Heart right ventricle (tissue), 16 donors: ENCODE measurements at regions not wholly inside any gene's neighbourhood (a gene's known extent, or its start where the extent isn't known, plus 50 kb on each side); places are given as distances from the start of the nearest gene placed in this dataset.

Experiments
- ATAC-seq, 8 donors: fragments of 200-7000 bp; cut with Tn5 transposase; one replicate each; pipeline ENCODE4 v1.9.1; 2020; ENCODE audit warnings: mild to moderate bottlenecking in 8 of 8, moderate library complexity in 8 of 8, moderate number of reproducible peaks in 1 of 8
- DNase-seq, 2 donors: peaks; one replicate each; pipeline ENCODE4 v3.0.0-alpha.2; 2020
- H3K27ac ChIP-seq, 10 donors: fragments of 200-600 bp; sonication (generic) in 2 of 10; one replicate each; pipeline versions ENCODE4 v1.5.0 to v1.8.0; 2020 to 2022; ENCODE audit warnings: mild to moderate bottlenecking in 3 of 10
- H3K27me3 ChIP-seq, 7 donors: fragments of 200-600 bp; one replicate each; pipeline ENCODE4 v1.8.0; 2021 to 2022; ENCODE audit warnings: mild to moderate bottlenecking in 2 of 7
- H3K36me3 ChIP-seq, 9 donors: fragments of 200-600 bp; sonication (generic) in 1 of 9; one replicate each; pipeline versions ENCODE4 v1.5.0 to v1.8.0; 2020 to 2022; ENCODE audit warnings: mild to moderate bottlenecking in 2 of 9
- H3K4me1 ChIP-seq, 9 donors: fragments of 200-600 bp; sonication (generic) in 1 of 9; one replicate each; pipeline versions ENCODE4 v1.5.0 to v1.8.0; 2020 to 2022; ENCODE audit warnings: mild to moderate bottlenecking in 4 of 9
- H3K4me3 ChIP-seq, 10 donors: fragments of 200-600 bp; sonication (generic) in 2 of 10; one replicate each; pipeline versions ENCODE4 v1.5.0 to v1.8.0; 2020 to 2022; ENCODE audit warnings: mild to moderate bottlenecking in 7 of 10, moderate library complexity in 2 of 10
- H3K9me3 ChIP-seq, 11 donors: fragments of 200-600 bp in 10 of 11; sonication (generic) in 2 of 11; one replicate each; pipeline versions ENCODE4 v1.5.0 to v1.8.0; 2013 to 2022; ENCODE audit warnings: mild to moderate bottlenecking in 2 of 11, control low read depth in 1 of 11, moderate library complexity in 1 of 11
- CTCF ChIP-seq, 9 donors: fragments of 200-600 bp; sonication (generic) in 2 of 9; IDR thresholded peaks; one replicate each; pipeline versions ENCODE4 v1.5.0 to v1.8.0; 2021 to 2022; ENCODE audit warnings: antibody characterized with exemption in 9 of 9, mild to moderate bottlenecking in 5 of 9, moderate library complexity in 1 of 9
- WGBS, 2 donors: extraction: QIAGEN DNeasy Blood & Tissue Kit; methylation state at CpG; one replicate each; pipeline ENCODE4 v1.1.7; 2013; ENCODE audit warnings: inconsistent platforms in 1 of 2; 5-methylcytosine and 5-hydroxymethylcytosine counted together
- intact Hi-C, 10 donors: fragments of 100-400 bp; cut with DNase I; formaldehyde crosslinking; loops; one replicate each; pipeline versions ENCODE4 v1.11.1 to v1.14.2; 2022
- donor health status: Arrhythmogenic right ventricular cardiomyopathy.
- donor health status: ischemic (EF 13 %, LVEDD 7.1; RV severe dilation, severe dysfunction).
- donor health status: healthy with polysubstance abuse.
- donor health status: DM: no; HTN: yes; CAD: no.
- donor health status: DM: no; HTN: no; CAD: no.
- donor health status: ischemic (EF 25% LVEDD 6.9; RV normal size, moderate dysfunction).
- donor health status: ischemic (EF 25% LVEDD 5.7; RV mildly dilated, moderate dysfunction).
- donor health status: healthy.
- donor health status: DM: yes; HTN: yes; CAD: no.
- donor health status: Ischemic cardiomyopathy.
- donor health status: ischemic (EF 35%, LVEDD 5.7; RV mildly dilated, moderate dysfunction).
- donor health status: nonischemic (EF 11% LVEDD 7.7; RV severe dilation, severe dysfunction).
- donor health status: DM: yes; HTN: yes; CAD: no.
- donor health status: PGD.
- donor health status: ischemic (EF 29% LVEDD 5.4; RV normal size, mild dysfunction).
- donor health status: nonischemic (EF 23%, LVEDD 6.1; RV moderate dilation, normal function).

GRCh38 chr7:131008840-131009711 lies 275.1 kb upstream of the KLF14 start:
- TF ChIP-seq CTCF (IDR thresholded peaks at IDR 0.05), result no peak
- ATAC-seq, result no peak
- intact Hi-C loops, result loop anchor here in 7 of 10 donors (5.0 to 10.0 kb wide), 4 partner anchors 97 to 232 kb away; no protein-coding TSS in a partner anchor
- DNase-seq, result no peak
- H3K27me3 ChIP-seq, result no peaks in the 10 kb centered on the region
- H3K4me1 ChIP-seq, result peaks cover 13 to 80% (median 68%) of the 10 kb centered on the region in 9 donors
- WGBS, 2 donors, result 45 to 70% methylated on average over 5 of the region's 5 CpGs
- H3K4me3 ChIP-seq, result no peak overlapping the region
- no peaks in the 10 kb centered on the region for H3K9me3 ChIP-seq
- peak overlapping the region in 5 of 10 donors; percentile 17 to 70 (median 57) for H3K27ac ChIP-seq
- peaks cover 0 to 10% (median 0%) of the 10 kb centered on the region in 9 donors for H3K36me3 ChIP-seq

GRCh38 chr7:131010029-131010716 lies 276.2 kb upstream of the KLF14 start:
- intact Hi-C loops, result no loop called here
- 95 to 96% methylated on average over 12 of the region's 12 CpGs for WGBS, 2 donors
- H3K4me1 ChIP-seq, result peaks cover 13 to 91% (median 70%) of the 10 kb centered on the region in 9 donors
- DNase-seq (no peak), ATAC-seq (no peak)
- no peak overlapping the region for H3K4me3 ChIP-seq
- H3K27me3 ChIP-seq, result no peaks in the 10 kb centered on the region
- peak overlapping the region in 3 of 10 donors; percentile 35 to 79 (median 67) for H3K27ac ChIP-seq
- TF ChIP-seq CTCF (IDR thresholded peaks at IDR 0.05), result no peak
- H3K36me3 ChIP-seq, result peaks cover 0 to 3% (median 0%) of the 10 kb centered on the region in 9 donors
- H3K9me3 ChIP-seq, result no peaks in the 10 kb centered on the region

- peak overlapping the region in 6 of 10 donors; percentile 21 to 79 (median 42) for H3K27ac ChIP-seq
- no peaks in the 10 kb centered on the region for H3K9me3 ChIP-seq
- WGBS, 2 donors, result 79 to 88% methylated on average over 6 of the region's 6 CpGs
- peaks cover 0 to 4% (median 0%) of the 10 kb centered on the region in 9 donors for H3K36me3 ChIP-seq
- no peak for DNase-seq
- intact Hi-C loops, result no loop called here
- H3K4me3 ChIP-seq, result no peak overlapping the region
- no peaks in the 10 kb centered on the region for H3K27me3 ChIP-seq
- no peak for TF ChIP-seq CTCF (IDR thresholded peaks at IDR 0.05)
- peak in 2 of 8 donors; percentile 9 to 49 for ATAC-seq
- H3K4me1 ChIP-seq, result peaks cover 13 to 98% (median 77%) of the 10 kb centered on the region in 9 donors
Measured at GRCh38 chr7:131010717-131011431, 276.9 kb upstream of the KLF14 start.

GRCh38 chr7:131011432-131011742 lies 277.4 kb upstream of the KLF14 start:
- Histone ChIP-seq H3K9me3 (no peaks in the 10 kb centered on the region), H3K36me3 (peaks cover 0 to 4% (median 0%) of the 10 kb centered on the region in 9 donors), H3K4me1 (peaks cover 13 to 99% (median 82%) of the 10 kb centered on the region in 9 donors), H3K27me3 (no peaks in the 10 kb centered on the region), H3K27ac (peak overlapping the region in 6 of 10 donors; percentile 21 to 79 (median 42)), H3K4me3 (no peak overlapping the region)
- WGBS, 2 donors, result 70 to 75% methylated on average over 4 of the region's 4 CpGs
- no peak for TF ChIP-seq CTCF (IDR thresholded peaks at IDR 0.05)
- intact Hi-C loops, result no loop called here
- DNase-seq (peak in 1 of 2 donors; percentile 25), ATAC-seq (peak in 6 of 8 donors; percentile 31 to 67 (median 36))
